Mesodermal cell (in vitro differentiated cells): ENCODE measurements at regions not wholly inside any gene's neighbourhood (a gene's known extent, or its start where the extent isn't known, plus 50 kb on each side); places are given as distances from the start of the nearest gene placed in this dataset.

ENCODE experiments used
- H3K27ac ChIP-seq: 2 replicates; pipeline ENCODE4 v1.7.0; 2013; ENCODE audit warnings: mild to moderate bottlenecking, low read depth, low read length, moderate library complexity; ENCODE audit not compliant: severe bottlenecking
- H3K36me3 ChIP-seq: 2 replicates; pipeline ENCODE4 v1.7.1; 2013; ENCODE audit warnings: mild to moderate bottlenecking, low read length, moderate library complexity; ENCODE audit not compliant: control insufficient read depth, insufficient read depth
- H3K4me1 ChIP-seq: one replicate; pipeline ENCODE4 v1.7.1; 2013; ENCODE audit warnings: mild to moderate bottlenecking, low read length; ENCODE audit not compliant: insufficient read depth, control insufficient read depth, poor library complexity, severe bottlenecking
- H3K4me3 ChIP-seq: 2 replicates; pipeline ENCODE4 v1.7.0; 2013; ENCODE audit warnings: low read length, control low read depth, mild to moderate bottlenecking; ENCODE audit not compliant: insufficient read depth, poor library complexity, severe bottlenecking; ENCODE audit errors: extremely low read depth
- H3K9me3 ChIP-seq: 2 replicates; pipeline ENCODE4 v1.7.1; 2013; ENCODE audit warnings: mild to moderate bottlenecking, low read length, moderate library complexity; ENCODE audit not compliant: control insufficient read depth
- WGBS, 2 experiments: methylation state at CpG; one replicate each; pipeline ENCODE4 v1.1.5; 2013; ENCODE audit warnings: missing lambda C conversion rate in 2 of 2; ENCODE audit not compliant: insufficient coverage in 2 of 2; 5-methylcytosine and 5-hydroxymethylcytosine counted together

- 87% methylated on average over 2 to 3 of the region's 5 CpGs for WGBS, 2 experiments
Measured at GRCh38 chr21:27246741-27247140, 279.9 kb upstream of the ADAMTS5 start.

GRCh38 chr21:27244776-27245175, 277.9 kb upstream of the ADAMTS5 start:
- Histone ChIP-seq H3K36me3 (no peaks in the 10 kb centered on the region), H3K4me1 (peaks cover 4% of the 10 kb centered on the region), H3K27ac (no peak overlapping the region), H3K9me3 (no peaks in the 10 kb centered on the region), H3K4me3 (no peak overlapping the region)
- WGBS, 2 experiments: no CpG with 5 or more reads among the region's 3 CpGs

More at GRCh38 chr21:27246741-27247140, 279.9 kb upstream of the ADAMTS5 start:
- no peak overlapping the region for H3K27ac ChIP-seq
- H3K36me3 ChIP-seq: no peaks in the 10 kb centered on the region
- H3K9me3 ChIP-seq: no peaks in the 10 kb centered on the region
- H3K4me3 ChIP-seq: no peak overlapping the region
- peaks cover 4% of the 10 kb centered on the region for H3K4me1 ChIP-seq

GRCh38 chr21:27244352-27244751, 277.5 kb upstream of the ADAMTS5 start:
- Histone ChIP-seq H3K4me3 (no peak overlapping the region), H3K9me3 (no peaks in the 10 kb centered on the region), H3K27ac (no peak overlapping the region), H3K36me3 (no peaks in the 10 kb centered on the region), H3K4me1 (peaks cover 4% of the 10 kb centered on the region)
- WGBS, 2 experiments: no CpG with 5 or more reads among the region's 2 CpGs

GRCh38 chr21:27240839-27241238, 274.0 kb upstream of the ADAMTS5 start:
- Histone ChIP-seq H3K27ac (no peak overlapping the region), H3K4me1 (no peaks in the 10 kb centered on the region), H3K9me3 (no peaks in the 10 kb centered on the region), H3K4me3 (no peak overlapping the region), H3K36me3 (no peaks in the 10 kb centered on the region)
- 92% methylated on average over 2 of the region's 2 CpGs; no CpG with 5 or more reads in 1 of the 2 experiments for WGBS, 2 experiments

GRCh38 chr21:27233514-27234115, 266.7 kb upstream of the ADAMTS5 start:
- Histone ChIP-seq H3K9me3 (no peaks in the 10 kb centered on the region), H3K4me1 (no peaks in the 10 kb centered on the region), H3K27ac (no peak overlapping the region), H3K4me3 (no peak overlapping the region), H3K36me3 (no peaks in the 10 kb centered on the region)
- no CpG with 5 or more reads among the region's 2 CpGs for WGBS, 2 experiments

GRCh38 chr21:27225940-27226339, 259.1 kb upstream of the ADAMTS5 start:
- Histone ChIP-seq H3K27ac (no peak overlapping the region), H3K4me3 (no peak overlapping the region), H3K9me3 (no peaks in the 10 kb centered on the region), H3K36me3 (no peaks in the 10 kb centered on the region), H3K4me1 (no peaks in the 10 kb centered on the region)
- WGBS, 2 experiments: no CpG with 5 or more reads among the region's 2 CpGs

GRCh38 chr21:27225151-27225550, 258.3 kb upstream of the ADAMTS5 start:
- no peak overlapping the region for H3K4me3 ChIP-seq
- H3K4me1 ChIP-seq: no peaks in the 10 kb centered on the region
- H3K27ac ChIP-seq: no peak overlapping the region
- no peaks in the 10 kb centered on the region for H3K9me3 ChIP-seq
- no peaks in the 10 kb centered on the region for H3K36me3 ChIP-seq

GRCh38 chr21:27224169-27224568, 257.3 kb upstream of the ADAMTS5 start:
- H3K9me3 ChIP-seq: no peaks in the 10 kb centered on the region
- no peaks in the 10 kb centered on the region for H3K4me1 ChIP-seq
- H3K27ac ChIP-seq: no peak overlapping the region
- no peaks in the 10 kb centered on the region for H3K36me3 ChIP-seq
- H3K4me3 ChIP-seq: no peak overlapping the region

GRCh38 chr21:27221077-27221476, 254.2 kb upstream of the ADAMTS5 start:
- H3K27ac ChIP-seq: no peak overlapping the region
- H3K4me1 ChIP-seq: no peaks in the 10 kb centered on the region
- WGBS, 2 experiments: no CpG with 5 or more reads among the region's 2 CpGs
- no peaks in the 10 kb centered on the region for H3K9me3 ChIP-seq
- no peak overlapping the region for H3K4me3 ChIP-seq
- no peaks in the 10 kb centered on the region for H3K36me3 ChIP-seq

- no peak overlapping the region for H3K27ac ChIP-seq
- no peaks in the 10 kb centered on the region for H3K36me3 ChIP-seq
- H3K4me3 ChIP-seq: no peak overlapping the region
- no peaks in the 10 kb centered on the region for H3K9me3 ChIP-seq
- H3K4me1 ChIP-seq: no peaks in the 10 kb centered on the region
Measured at GRCh38 chr21:27220416-27220815, 253.5 kb upstream of the ADAMTS5 start.

GRCh38 chr21:27219068-27219467, 252.2 kb upstream of the ADAMTS5 start:
- Histone ChIP-seq H3K4me1 (no peaks in the 10 kb centered on the region), H3K4me3 (no peak overlapping the region), H3K9me3 (no peaks in the 10 kb centered on the region), H3K27ac (no peak overlapping the region), H3K36me3 (no peaks in the 10 kb centered on the region)
- WGBS, 2 experiments: 100% methylated on average over 1 of the region's 2 CpGs; no CpG with 5 or more reads in 1 of the 2 experiments
